ENCODE measurements at regions not wholly inside any gene's neighbourhood (a gene's known extent, or its start where the extent isn't known, plus 50 kb on each side); places are given as distances from the start of the nearest gene placed in this dataset.

DNA sequence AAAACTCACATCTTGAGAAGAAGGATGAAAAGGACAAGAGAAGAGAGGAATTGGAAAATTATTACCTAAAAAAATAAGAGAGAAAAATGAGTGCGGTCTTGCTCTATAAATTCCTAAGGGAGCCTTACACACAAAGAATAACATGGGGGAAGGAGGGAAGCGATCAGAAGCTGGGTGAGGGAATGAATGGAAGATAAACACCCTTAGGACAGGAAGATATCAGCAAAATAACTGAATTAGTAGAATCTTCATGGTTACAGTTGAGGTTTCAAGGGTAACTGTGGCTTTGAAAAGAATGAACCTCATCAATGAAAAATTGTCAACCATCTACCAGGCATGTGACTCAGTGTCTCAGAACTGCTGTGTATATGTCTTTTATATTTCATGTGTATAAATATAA is 192.5 kb upstream of the FOXD3 start:
- TF ChIP-seq, protein P1, sequence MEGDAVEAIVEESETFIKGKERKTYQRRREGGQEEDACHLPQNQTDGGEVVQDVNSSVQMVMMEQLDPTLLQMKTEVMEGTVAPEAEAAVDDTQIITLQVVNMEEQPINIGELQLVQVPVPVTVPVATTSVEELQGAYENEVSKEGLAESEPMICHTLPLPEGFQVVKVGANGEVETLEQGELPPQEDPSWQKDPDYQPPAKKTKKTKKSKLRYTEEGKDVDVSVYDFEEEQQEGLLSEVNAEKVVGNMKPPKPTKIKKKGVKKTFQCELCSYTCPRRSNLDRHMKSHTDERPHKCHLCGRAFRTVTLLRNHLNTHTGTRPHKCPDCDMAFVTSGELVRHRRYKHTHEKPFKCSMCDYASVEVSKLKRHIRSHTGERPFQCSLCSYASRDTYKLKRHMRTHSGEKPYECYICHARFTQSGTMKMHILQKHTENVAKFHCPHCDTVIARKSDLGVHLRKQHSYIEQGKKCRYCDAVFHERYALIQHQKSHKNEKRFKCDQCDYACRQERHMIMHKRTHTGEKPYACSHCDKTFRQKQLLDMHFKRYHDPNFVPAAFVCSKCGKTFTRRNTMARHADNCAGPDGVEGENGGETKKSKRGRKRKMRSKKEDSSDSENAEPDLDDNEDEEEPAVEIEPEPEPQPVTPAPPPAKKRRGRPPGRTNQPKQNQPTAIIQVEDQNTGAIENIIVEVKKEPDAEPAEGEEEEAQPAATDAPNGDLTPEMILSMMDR (IDR thresholded peaks at IDR 0.05) = no peak
- no peak for TF ChIP-seq POLR2A (IDR thresholded peaks at IDR 0.05)

Data from testis (tissue), 2 donors.